SK-N-SH treated with all-trans-retinoic acid at 6 μM for 48 hours (cell line): ENCODE measurements at regions not wholly inside any gene's neighbourhood (a gene's known extent, or its start where the extent isn't known, plus 50 kb on each side); places are given as distances from the start of the nearest gene placed in this dataset.

ENCODE experiments used
- ATAC-seq: fragments of 200-7000 bp; cut with Tn5 transposase; 3 replicates; pipeline ENCODE4 v1.9.1; 2020; ENCODE audit warnings: mild to moderate bottlenecking, moderate library complexity
- ARNTL ChIP-seq: fragments of 450-650 bp; formaldehyde crosslinking; IDR thresholded peaks from 2 replicates; pipeline ENCODE4 v1.5.0; 2020; ENCODE audit warnings: low read depth, mild to moderate bottlenecking, moderate library complexity, borderline replicate concordance
- BACH2 ChIP-seq: fragments of 250-450 bp; sonication (Bioruptor Pico); IDR thresholded peaks from 2 replicates; pipeline ENCODE4 v1.9.0; 2021; ENCODE audit warnings: mild to moderate bottlenecking, borderline replicate concordance
- CSDC2 ChIP-seq: fragments of 250-450 bp; sonication (Bioruptor Pico); IDR thresholded peaks from 2 replicates; pipeline ENCODE4 v1.5.0; 2020; ENCODE audit warnings: mild to moderate bottlenecking, moderate library complexity
- GLIS3 ChIP-seq: fragments of 250-450 bp; sonication (Bioruptor Pico); IDR thresholded peaks from 2 replicates; pipeline ENCODE4 v1.5.0; 2020; ENCODE audit warnings: mild to moderate bottlenecking, moderate library complexity
- ISL1 ChIP-seq: fragments of 250-450 bp; sonication (Bioruptor Pico); IDR thresholded peaks from 2 replicates; pipeline ENCODE4 v2.1.2; 2022; ENCODE audit warnings: mild to moderate bottlenecking, moderate library complexity
- OSR1 ChIP-seq: fragments of 250-450 bp; sonication (Bioruptor Pico); IDR thresholded peaks from 2 replicates; pipeline ENCODE4 v1.8.0; 2022; ENCODE audit warnings: moderate library complexity, mild to moderate bottlenecking, inconsistent platforms
- PPARA ChIP-seq: fragments of 250-450 bp; sonication (Bioruptor Pico); IDR thresholded peaks from 2 replicates; pipeline ENCODE4 v1.5.0; 2020; ENCODE audit warnings: mild to moderate bottlenecking, borderline replicate concordance
- RARB ChIP-seq: fragments of 250-450 bp; sonication (Bioruptor Pico); IDR thresholded peaks from 2 replicates; pipeline ENCODE4 v1.8.0; 2021; ENCODE audit warnings: mild to moderate bottlenecking, moderate library complexity
- SNAI2 ChIP-seq: fragments of 250-450 bp; sonication (Bioruptor Pico); IDR thresholded peaks from 2 replicates; pipeline ENCODE4 v1.5.0; 2020; ENCODE audit warnings: mild to moderate bottlenecking, moderate library complexity
- TOX ChIP-seq: fragments of 250-450 bp; sonication (Bioruptor Pico); IDR thresholded peaks from 2 replicates; pipeline ENCODE4 v1.8.0; 2021; ENCODE audit warnings: mild to moderate bottlenecking, moderate library complexity, borderline replicate concordance
- ZC3H10 ChIP-seq: fragments of 250-450 bp; sonication (Bioruptor Pico); IDR thresholded peaks from 2 replicates; pipeline ENCODE4 v1.5.1; 2021; ENCODE audit warnings: mild to moderate bottlenecking, moderate library complexity
- ZNF565 ChIP-seq: fragments of 450-650 bp; formaldehyde crosslinking; conservative IDR thresholded peaks from 2 replicates; pipeline ENCODE4 v1.5.0; 2020; ENCODE audit warnings: low read depth, mild to moderate bottlenecking, moderate library complexity
- ZNF70 ChIP-seq: fragments of 450-650 bp; formaldehyde crosslinking; IDR thresholded peaks from 2 replicates; pipeline ENCODE4 v1.5.0; 2020; ENCODE audit warnings: mild to moderate bottlenecking, moderate library complexity
- TF ChIP-seq, protein P1 (sequence below): fragments of 250-450 bp; sonication (Bioruptor Pico); IDR thresholded peaks from 2 replicates; pipeline ENCODE4 v1.8.0; 2021; ENCODE audit warnings: low read depth, mild to moderate bottlenecking, moderate library complexity, borderline replicate concordance
- TF ChIP-seq, protein P2 (sequence below): fragments of 250-450 bp; sonication (Bioruptor Pico); IDR thresholded peaks from 2 replicates; pipeline ENCODE4 v1.5.1; 2020; ENCODE audit warnings: low read depth, mild to moderate bottlenecking, moderate library complexity
- TF ChIP-seq, protein P3 (sequence below): fragments of 250-450 bp; sonication (Bioruptor Pico); IDR thresholded peaks from 2 replicates; pipeline ENCODE4 v1.5.1; 2021; ENCODE audit warnings: mild to moderate bottlenecking, moderate library complexity
- TF ChIP-seq, protein P4 (sequence below): fragments of 250-450 bp; sonication (Bioruptor Pico); IDR thresholded peaks from 2 replicates; pipeline ENCODE4 v1.5.0; 2020; ENCODE audit warnings: mild to moderate bottlenecking, moderate library complexity
- TF ChIP-seq, protein P5 (sequence below): fragments of 250-450 bp; sonication (Bioruptor Pico); IDR thresholded peaks from 2 replicates; pipeline ENCODE4 v1.8.0; 2020; ENCODE audit warnings: mild to moderate bottlenecking, moderate library complexity, borderline replicate concordance

DNA sequence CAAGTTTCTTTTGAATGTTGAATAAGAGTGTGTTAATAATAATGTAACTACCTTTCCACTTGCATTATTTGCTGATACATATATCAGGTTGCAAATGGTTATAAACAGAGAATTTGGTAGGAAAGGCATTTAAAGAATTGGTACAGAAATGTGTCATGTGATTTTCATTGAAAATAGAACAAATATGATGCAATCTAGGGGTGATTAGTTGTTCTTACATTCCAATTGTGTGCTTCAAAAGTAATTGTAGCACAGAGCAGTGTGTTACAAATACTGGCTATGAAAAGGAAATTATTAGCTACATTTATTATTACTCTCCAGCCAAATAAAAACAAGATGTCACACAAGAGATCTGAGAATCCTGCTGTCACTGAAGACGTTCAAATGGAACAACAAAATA, 61.8 kb upstream of the PRDM9 start:
- TF ChIP-seq SNAI2 (CRISPR knock-in tag) (no peak), CSDC2 (no peak), ZNF70 (CRISPR knock-in tag) (no peak)
- no peak for ATAC-seq

DNA sequence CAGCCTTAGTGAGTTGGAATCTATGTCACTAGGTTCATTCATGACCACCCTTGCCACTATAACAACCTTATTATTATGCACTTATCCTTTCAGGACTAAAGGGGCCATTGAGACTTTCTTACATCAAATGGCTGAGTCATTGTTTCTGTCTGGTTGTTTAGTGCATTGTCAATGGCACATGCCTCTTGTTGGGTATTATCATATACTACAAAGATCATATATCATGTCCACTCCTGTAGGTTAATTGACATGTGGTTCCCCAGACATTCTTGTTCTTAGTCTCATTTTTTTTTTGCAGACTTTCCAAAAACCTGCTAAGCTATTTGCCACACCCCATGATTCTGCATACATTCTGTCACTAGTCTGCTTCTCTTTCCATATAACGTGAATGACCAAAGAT, 66.7 kb upstream of the PRDM9 start:
- TF ChIP-seq OSR1, result no peak
- no peak for TF ChIP-seq SNAI2 (CRISPR knock-in tag)
- no peak for TF ChIP-seq TOX
- TF ChIP-seq GLIS3 (CRISPR knock-in tag), result no peak
- TF ChIP-seq, protein P1, sequence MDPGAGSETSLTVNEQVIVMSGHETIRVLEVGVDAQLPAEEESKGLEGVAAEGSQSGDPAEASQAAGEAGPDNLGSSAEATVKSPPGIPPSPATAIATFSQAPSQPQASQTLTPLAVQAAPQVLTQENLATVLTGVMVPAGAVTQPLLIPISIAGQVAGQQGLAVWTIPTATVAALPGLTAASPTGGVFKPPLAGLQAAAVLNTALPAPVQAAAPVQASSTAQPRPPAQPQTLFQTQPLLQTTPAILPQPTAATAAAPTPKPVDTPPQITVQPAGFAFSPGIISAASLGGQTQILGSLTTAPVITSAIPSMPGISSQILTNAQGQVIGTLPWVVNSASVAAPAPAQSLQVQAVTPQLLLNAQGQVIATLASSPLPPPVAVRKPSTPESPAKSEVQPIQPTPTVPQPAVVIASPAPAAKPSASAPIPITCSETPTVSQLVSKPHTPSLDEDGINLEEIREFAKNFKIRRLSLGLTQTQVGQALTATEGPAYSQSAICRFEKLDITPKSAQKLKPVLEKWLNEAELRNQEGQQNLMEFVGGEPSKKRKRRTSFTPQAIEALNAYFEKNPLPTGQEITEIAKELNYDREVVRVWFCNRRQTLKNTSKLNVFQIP, result no peak
- TF ChIP-seq PPARA (CRISPR knock-in tag), result no peak
- TF ChIP-seq, protein P2, sequence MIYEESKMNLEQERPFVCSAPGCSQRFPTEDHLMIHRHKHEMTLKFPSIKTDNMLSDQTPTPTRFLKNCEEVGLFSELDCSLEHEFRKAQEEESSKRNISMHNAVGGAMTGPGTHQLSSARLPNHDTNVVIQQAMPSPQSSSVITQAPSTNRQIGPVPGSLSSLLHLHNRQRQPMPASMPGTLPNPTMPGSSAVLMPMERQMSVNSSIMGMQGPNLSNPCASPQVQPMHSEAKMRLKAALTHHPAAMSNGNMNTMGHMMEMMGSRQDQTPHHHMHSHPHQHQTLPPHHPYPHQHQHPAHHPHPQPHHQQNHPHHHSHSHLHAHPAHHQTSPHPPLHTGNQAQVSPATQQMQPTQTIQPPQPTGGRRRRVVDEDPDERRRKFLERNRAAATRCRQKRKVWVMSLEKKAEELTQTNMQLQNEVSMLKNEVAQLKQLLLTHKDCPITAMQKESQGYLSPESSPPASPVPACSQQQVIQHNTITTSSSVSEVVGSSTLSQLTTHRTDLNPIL (CRISPR knock-in tag), result no peak
- TF ChIP-seq, protein P3, sequence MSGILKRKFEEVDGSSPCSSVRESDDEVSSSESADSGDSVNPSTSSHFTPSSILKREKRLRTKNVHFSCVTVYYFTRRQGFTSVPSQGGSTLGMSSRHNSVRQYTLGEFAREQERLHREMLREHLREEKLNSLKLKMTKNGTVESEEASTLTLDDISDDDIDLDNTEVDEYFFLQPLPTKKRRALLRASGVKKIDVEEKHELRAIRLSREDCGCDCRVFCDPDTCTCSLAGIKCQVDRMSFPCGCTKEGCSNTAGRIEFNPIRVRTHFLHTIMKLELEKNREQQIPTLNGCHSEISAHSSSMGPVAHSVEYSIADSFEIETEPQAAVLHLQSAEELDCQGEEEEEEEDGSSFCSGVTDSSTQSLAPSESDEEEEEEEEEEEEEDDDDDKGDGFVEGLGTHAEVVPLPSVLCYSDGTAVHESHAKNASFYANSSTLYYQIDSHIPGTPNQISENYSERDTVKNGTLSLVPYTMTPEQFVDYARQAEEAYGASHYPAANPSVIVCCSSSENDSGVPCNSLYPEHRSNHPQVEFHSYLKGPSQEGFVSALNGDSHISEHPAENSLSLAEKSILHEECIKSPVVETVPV (CRISPR knock-in tag), result no peak
- TF ChIP-seq, protein P4, sequence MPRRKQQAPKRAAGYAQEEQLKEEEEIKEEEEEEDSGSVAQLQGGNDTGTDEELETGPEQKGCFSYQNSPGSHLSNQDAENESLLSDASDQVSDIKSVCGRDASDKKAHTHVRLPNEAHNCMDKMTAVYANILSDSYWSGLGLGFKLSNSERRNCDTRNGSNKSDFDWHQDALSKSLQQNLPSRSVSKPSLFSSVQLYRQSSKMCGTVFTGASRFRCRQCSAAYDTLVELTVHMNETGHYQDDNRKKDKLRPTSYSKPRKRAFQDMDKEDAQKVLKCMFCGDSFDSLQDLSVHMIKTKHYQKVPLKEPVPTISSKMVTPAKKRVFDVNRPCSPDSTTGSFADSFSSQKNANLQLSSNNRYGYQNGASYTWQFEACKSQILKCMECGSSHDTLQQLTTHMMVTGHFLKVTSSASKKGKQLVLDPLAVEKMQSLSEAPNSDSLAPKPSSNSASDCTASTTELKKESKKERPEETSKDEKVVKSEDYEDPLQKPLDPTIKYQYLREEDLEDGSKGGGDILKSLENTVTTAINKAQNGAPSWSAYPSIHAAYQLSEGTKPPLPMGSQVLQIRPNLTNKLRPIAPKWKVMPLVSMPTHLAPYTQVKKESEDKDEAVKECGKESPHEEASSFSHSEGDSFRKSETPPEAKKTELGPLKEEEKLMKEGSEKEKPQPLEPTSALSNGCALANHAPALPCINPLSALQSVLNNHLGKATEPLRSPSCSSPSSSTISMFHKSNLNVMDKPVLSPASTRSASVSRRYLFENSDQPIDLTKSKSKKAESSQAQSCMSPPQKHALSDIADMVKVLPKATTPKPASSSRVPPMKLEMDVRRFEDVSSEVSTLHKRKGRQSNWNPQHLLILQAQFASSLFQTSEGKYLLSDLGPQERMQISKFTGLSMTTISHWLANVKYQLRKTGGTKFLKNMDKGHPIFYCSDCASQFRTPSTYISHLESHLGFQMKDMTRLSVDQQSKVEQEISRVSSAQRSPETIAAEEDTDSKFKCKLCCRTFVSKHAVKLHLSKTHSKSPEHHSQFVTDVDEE (CRISPR knock-in tag), result no peak
- no peak for TF ChIP-seq ZNF70 (CRISPR knock-in tag)
- TF ChIP-seq, protein P5, sequence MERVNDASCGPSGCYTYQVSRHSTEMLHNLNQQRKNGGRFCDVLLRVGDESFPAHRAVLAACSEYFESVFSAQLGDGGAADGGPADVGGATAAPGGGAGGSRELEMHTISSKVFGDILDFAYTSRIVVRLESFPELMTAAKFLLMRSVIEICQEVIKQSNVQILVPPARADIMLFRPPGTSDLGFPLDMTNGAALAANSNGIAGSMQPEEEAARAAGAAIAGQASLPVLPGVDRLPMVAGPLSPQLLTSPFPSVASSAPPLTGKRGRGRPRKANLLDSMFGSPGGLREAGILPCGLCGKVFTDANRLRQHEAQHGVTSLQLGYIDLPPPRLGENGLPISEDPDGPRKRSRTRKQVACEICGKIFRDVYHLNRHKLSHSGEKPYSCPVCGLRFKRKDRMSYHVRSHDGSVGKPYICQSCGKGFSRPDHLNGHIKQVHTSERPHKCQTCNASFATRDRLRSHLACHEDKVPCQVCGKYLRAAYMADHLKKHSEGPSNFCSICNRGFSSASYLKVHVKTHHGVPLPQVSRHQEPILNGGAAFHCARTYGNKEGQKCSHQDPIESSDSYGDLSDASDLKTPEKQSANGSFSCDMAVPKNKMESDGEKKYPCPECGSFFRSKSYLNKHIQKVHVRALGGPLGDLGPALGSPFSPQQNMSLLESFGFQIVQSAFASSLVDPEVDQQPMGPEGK (CRISPR knock-in tag), result no peak
- TF ChIP-seq ZC3H10, result no peak
- TF ChIP-seq ZNF565 (CRISPR knock-in tag), result no peak
- no peak for TF ChIP-seq BACH2 (CRISPR knock-in tag)
- TF ChIP-seq ARNTL (CRISPR knock-in tag), result no peak
- no peak for TF ChIP-seq ISL1
- no peak for ATAC-seq

DNA sequence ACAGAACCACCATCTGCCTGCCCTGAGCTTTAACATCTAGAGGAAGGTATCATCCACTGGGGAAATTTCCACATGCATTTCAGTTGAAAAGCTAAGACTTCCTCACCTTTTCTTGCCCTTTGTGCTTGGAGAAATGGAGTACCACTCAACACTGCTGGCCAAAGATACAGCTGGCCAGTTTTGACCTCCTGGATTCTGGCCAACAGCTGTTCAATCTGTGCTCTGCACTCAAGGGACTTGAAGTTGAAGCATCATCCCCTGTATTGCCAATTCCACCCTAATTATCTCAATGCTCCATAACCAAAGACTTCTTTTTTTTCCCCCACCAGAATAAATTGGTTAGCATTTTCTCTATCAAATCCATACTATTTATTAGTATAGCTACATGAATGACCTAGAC, 70.4 kb upstream of the PRDM9 start:
- no peak for ATAC-seq
- TF ChIP-seq, protein P1, result no peak
- TF ChIP-seq, protein P4 (CRISPR knock-in tag), result no peak
- TF ChIP-seq OSR1 (no peak), ISL1 (no peak), RARB (no peak)
